Esophagus muscularis mucosa (tissue), 4 donors: ENCODE measurements at regions not wholly inside any gene's neighbourhood (a gene's known extent, or its start where the extent isn't known, plus 50 kb on each side); places are given as distances from the start of the nearest gene placed in this dataset.
"Not testable (repeated sequence)": the region's sequence is repeated elsewhere in the genome, so short reads cannot be mapped to it uniquely, and the experiment has no call there.

Experiments
- DNase-seq: peaks from one replicate; pipeline ENCODE4 v3.0.0-alpha.2; 2017; ENCODE audit errors: extremely low spot score
- H3K27ac ChIP-seq, 4 donors: fragments of 200-600 bp; sonication (generic); replicated peaks in 1 of 4; 1 replicate in 3 of 4; 2 replicates in 1 of 4; pipeline ENCODE4 v1.5.1; 2016 to 2019; ENCODE audit warnings: mild to moderate bottlenecking in 1 of 4
- H3K27me3 ChIP-seq, 4 donors: fragments of 200-600 bp; sonication (generic); one replicate each; pipeline versions ENCODE4 v1.5.1 to v1.6.0; 2016 to 2019
- H3K36me3 ChIP-seq, 4 donors: fragments of 200-600 bp; sonication (generic); one replicate each; pipeline ENCODE4 v1.5.1; 2016 to 2019
- H3K4me1 ChIP-seq, 4 donors: fragments of 200-600 bp; sonication (generic); one replicate each; pipeline ENCODE4 v1.5.1; 2016 to 2019
- H3K4me3 ChIP-seq, 4 donors: fragments of 200-600 bp; sonication (generic); 1 replicate in 2 of 4; 2 replicates in 2 of 4; pipeline ENCODE4 v1.5.1; 2016 to 2019; ENCODE audit warnings: mild to moderate bottlenecking in 4 of 4, moderate library complexity in 1 of 4
- H3K9me3 ChIP-seq, 4 donors: fragments of 200-600 bp; sonication (generic); 1 replicate in 3 of 4; 2 replicates in 1 of 4; pipeline ENCODE4 v1.5.1; 2016 to 2019
- CTCF ChIP-seq, 3 experiments: fragments of 200-600 bp in 2 of 3; fragments of 450-650 bp in 1 of 3; sonication (generic) in 2 of 3; IDR thresholded peaks; one replicate each; pipeline ENCODE4 v1.5.1; 2017 to 2019; ENCODE audit warnings: antibody characterized with exemption in 3 of 3, mild to moderate bottlenecking in 2 of 3, moderate library complexity in 1 of 3
- EP300 ChIP-seq: sonication (generic); formaldehyde crosslinking; IDR thresholded peaks from one replicate; pipeline ENCODE4 v1.6.1; 2017; ENCODE audit warnings: antibody characterized with exemption
- POLR2A ChIP-seq: fragments of 450-650 bp; IDR thresholded peaks from one replicate; pipeline ENCODE4 v1.6.1; 2017; ENCODE audit warnings: antibody characterized with exemption, moderate library complexity, mild to moderate bottlenecking, low read depth
- POLR2AphosphoS5 ChIP-seq, 2 donors: sonication (generic); formaldehyde crosslinking; IDR thresholded peaks; one replicate each; pipeline ENCODE4 v1.6.1; 2017; ENCODE audit warnings: antibody characterized with exemption in 2 of 2
- WGBS: methylation state at CpG from one replicate; pipeline ENCODE4 v1.1.5; 2018; 5-methylcytosine and 5-hydroxymethylcytosine counted together
- intact Hi-C: fragments of 100-400 bp; cut with DNase I; formaldehyde crosslinking; loops from one replicate; pipeline ENCODE4 v1.15.1; 2023

- H3K4me3 ChIP-seq, result no peak overlapping the region
- TF ChIP-seq CTCF (IDR thresholded peaks at IDR 0.05), result no peak
These were observed 312.9 kb downstream of the GLUD2 start for GRCh38 chrX:121360280-121360679.

GRCh38 chrX:121365572-121366161 is 318.3 kb downstream of the GLUD2 start:
- DNase-seq, result no peak
- Histone ChIP-seq H3K4me1 (no peaks in the 10 kb centered on the region), H3K9me3 (no peaks in the 10 kb centered on the region), H3K27ac (no peak overlapping the region), H3K36me3 (no peaks in the 10 kb centered on the region), H3K27me3 (no peaks in the 10 kb centered on the region), H3K4me3 (no peak overlapping the region)
- intact Hi-C loops, result no loop called here
- 75% methylated on average over 13 of the region's 13 CpGs for WGBS
- TF ChIP-seq POLR2AphosphoS5 (IDR thresholded peaks at IDR 0.05), result no peak

More at GRCh38 chrX:121360280-121360679, 312.9 kb downstream of the GLUD2 start:
- H3K4me1 ChIP-seq, result no peaks in the 10 kb centered on the region
- no peaks in the 10 kb centered on the region for H3K9me3 ChIP-seq
- H3K27ac ChIP-seq, result no peak overlapping the region
- 76% methylated on average over 1 of the region's 1 CpG for WGBS
- intact Hi-C loops, result no loop called here
- H3K36me3 ChIP-seq, result no peaks in the 10 kb centered on the region
- H3K27me3 ChIP-seq, result no peaks in the 10 kb centered on the region
- DNase-seq, result no peak

- Histone ChIP-seq H3K9me3 (no peaks in the 10 kb centered on the region), H3K27ac (no peak overlapping the region), H3K4me1 (no peaks in the 10 kb centered on the region), H3K36me3 (no peaks in the 10 kb centered on the region), H3K27me3 (no peaks in the 10 kb centered on the region), H3K4me3 (no peak overlapping the region)
- DNase-seq, result no peak
- WGBS, result 62% methylated on average over 3 of the region's 3 CpGs
- intact Hi-C loops, result no loop called here
- TF ChIP-seq POLR2AphosphoS5 (IDR thresholded peaks at IDR 0.05) (no peak), EP300 (no peak), CTCF (IDR thresholded peaks at IDR 0.05) (no peak), POLR2A (no peak)
These were observed 327.1 kb downstream of the GLUD2 start for GRCh38 chrX:121374471-121374870.

GRCh38 chrX:121381915-121382314 is 334.5 kb downstream of the GLUD2 start:
- H3K27ac ChIP-seq, DNase-seq, H3K4me3 ChIP-seq, H3K4me1 ChIP-seq, intact Hi-C loops, H3K9me3 ChIP-seq, H3K36me3 ChIP-seq, H3K27me3 ChIP-seq: not testable (repeated sequence)
- WGBS, result 78% methylated on average over 7 of the region's 7 CpGs

GRCh38 chrX:121389976-121390714 is 342.7 kb downstream of the GLUD2 start:
- no peak overlapping the region for H3K4me3 ChIP-seq
- no peak overlapping the region for H3K27ac ChIP-seq
- intact Hi-C loops, result no loop called here
- H3K27me3 ChIP-seq, result no peaks in the 10 kb centered on the region
- DNase-seq, result no peak
- H3K4me1 ChIP-seq, result no peaks in the 10 kb centered on the region
- 49% methylated on average over 4 of the region's 4 CpGs for WGBS
- no peaks in the 10 kb centered on the region for H3K36me3 ChIP-seq
- H3K9me3 ChIP-seq, result no peaks in the 10 kb centered on the region
- TF ChIP-seq POLR2A (no peak), EP300 (no peak), CTCF (IDR thresholded peaks at IDR 0.05) (no peak), POLR2AphosphoS5 (IDR thresholded peaks at IDR 0.05) (no peak)

- H3K27me3 ChIP-seq, result no peaks in the 10 kb centered on the region
- H3K27ac ChIP-seq, result no peak overlapping the region
- H3K36me3 ChIP-seq, result no peaks in the 10 kb centered on the region
- H3K9me3 ChIP-seq, result no peaks in the 10 kb centered on the region
- TF ChIP-seq POLR2AphosphoS5 (IDR thresholded peaks at IDR 0.05), result no peak
- no peak for TF ChIP-seq CTCF (IDR thresholded peaks at IDR 0.05)
- TF ChIP-seq POLR2A, result no peak
- TF ChIP-seq EP300, result no peak
- no peak overlapping the region for H3K4me3 ChIP-seq
- intact Hi-C loops, result no loop called here
- no peak for DNase-seq
- WGBS, result 31% methylated on average over 4 of the region's 4 CpGs
- H3K4me1 ChIP-seq, result no peaks in the 10 kb centered on the region
These were observed 358.4 kb downstream of the GLUD2 start for GRCh38 chrX:121405826-121406225.
